Vagina (tissue), 2 donors: ENCODE measurements at regions not wholly inside any gene's neighbourhood (a gene's known extent, or its start where the extent isn't known, plus 50 kb on each side); places are given as distances from the start of the nearest gene placed in this dataset.

Source experiments
- DNase-seq, 2 donors: peaks; one replicate each; pipeline ENCODE4 v3.0.0-alpha.2; 2017; ENCODE audit errors: extremely low spot score in 2 of 2
- H3K27ac ChIP-seq: fragments of 200-600 bp; sonication (generic); one replicate; pipeline ENCODE4 v1.5.1; 2019
- H3K27me3 ChIP-seq: fragments of 200-600 bp; sonication (generic); one replicate; pipeline ENCODE4 v1.5.1; 2019
- H3K36me3 ChIP-seq, 2 donors: fragments of 200-600 bp; sonication (generic); one replicate each; pipeline ENCODE4 v1.5.1; 2017 to 2019
- H3K4me1 ChIP-seq: fragments of 200-600 bp; sonication (generic); one replicate; pipeline ENCODE4 v1.5.1; 2019
- H3K4me3 ChIP-seq, 2 donors: fragments of 200-600 bp; sonication (generic); 1 replicate in 1 of 2; 2 replicates in 1 of 2; pipeline ENCODE4 v1.5.1; 2016 to 2019
- H3K9me3 ChIP-seq: fragments of 200-600 bp; sonication (generic); one replicate; pipeline ENCODE4 v1.5.1; 2019
- POLR2A ChIP-seq, 2 donors: fragments of 450-650 bp; IDR thresholded peaks; one replicate each; pipeline ENCODE4 v1.6.1; 2017; ENCODE audit warnings: antibody characterized with exemption in 2 of 2, mild to moderate bottlenecking in 2 of 2, moderate library complexity in 2 of 2
- POLR2AphosphoS5 ChIP-seq, 2 donors: sonication (generic); formaldehyde crosslinking; IDR thresholded peaks; one replicate each; pipeline ENCODE4 v1.9.0; 2017; ENCODE audit warnings: antibody characterized with exemption in 2 of 2, mild to moderate bottlenecking in 2 of 2, low read depth in 1 of 2; ENCODE audit not compliant: insufficient read depth in 1 of 2
- intact Hi-C: fragments of 100-400 bp; cut with DNase I; formaldehyde crosslinking; loops from one replicate; pipeline ENCODE4 v1.15.1; 2023
- TF ChIP-seq, protein P1 (sequence below), 3 experiments: fragments of 450-650 bp in 2 of 3; fragments of 200-600 bp in 1 of 3; sonication (generic) in 1 of 3; IDR thresholded peaks; one replicate each; pipeline ENCODE4 v1.5.1; 2017 to 2019; ENCODE audit warnings: antibody characterized with exemption in 3 of 3, mild to moderate bottlenecking in 2 of 3, moderate library complexity in 2 of 3

- intact Hi-C loops, result no loop called here
- H3K4me1 ChIP-seq, result no peaks in the 10 kb centered on the region
- no peak overlapping the region for H3K27ac ChIP-seq
- DNase-seq, result no peak
- H3K27me3 ChIP-seq, result no peaks in the 10 kb centered on the region
- H3K4me3 ChIP-seq, result no peak overlapping the region
- H3K36me3 ChIP-seq, result no peaks in the 10 kb centered on the region
- no peaks in the 10 kb centered on the region for H3K9me3 ChIP-seq
- TF ChIP-seq POLR2AphosphoS5 (IDR thresholded peaks at IDR 0.05; ENCODE audit: insufficient read depth in 1 of 2, low read depth in 1 of 2) (no peak), POLR2A (IDR thresholded peaks at IDR 0.05) (no peak)
- TF ChIP-seq, protein P1, sequence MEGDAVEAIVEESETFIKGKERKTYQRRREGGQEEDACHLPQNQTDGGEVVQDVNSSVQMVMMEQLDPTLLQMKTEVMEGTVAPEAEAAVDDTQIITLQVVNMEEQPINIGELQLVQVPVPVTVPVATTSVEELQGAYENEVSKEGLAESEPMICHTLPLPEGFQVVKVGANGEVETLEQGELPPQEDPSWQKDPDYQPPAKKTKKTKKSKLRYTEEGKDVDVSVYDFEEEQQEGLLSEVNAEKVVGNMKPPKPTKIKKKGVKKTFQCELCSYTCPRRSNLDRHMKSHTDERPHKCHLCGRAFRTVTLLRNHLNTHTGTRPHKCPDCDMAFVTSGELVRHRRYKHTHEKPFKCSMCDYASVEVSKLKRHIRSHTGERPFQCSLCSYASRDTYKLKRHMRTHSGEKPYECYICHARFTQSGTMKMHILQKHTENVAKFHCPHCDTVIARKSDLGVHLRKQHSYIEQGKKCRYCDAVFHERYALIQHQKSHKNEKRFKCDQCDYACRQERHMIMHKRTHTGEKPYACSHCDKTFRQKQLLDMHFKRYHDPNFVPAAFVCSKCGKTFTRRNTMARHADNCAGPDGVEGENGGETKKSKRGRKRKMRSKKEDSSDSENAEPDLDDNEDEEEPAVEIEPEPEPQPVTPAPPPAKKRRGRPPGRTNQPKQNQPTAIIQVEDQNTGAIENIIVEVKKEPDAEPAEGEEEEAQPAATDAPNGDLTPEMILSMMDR (IDR thresholded peaks at IDR 0.05), result no peak
Measured at GRCh38 chr5:135669416-135669815, 90.6 kb upstream of the CXCL14 start.

- no peak for DNase-seq
- H3K36me3 ChIP-seq, result no peaks in the 10 kb centered on the region
- no peaks in the 10 kb centered on the region for H3K27me3 ChIP-seq
- no peak overlapping the region for H3K4me3 ChIP-seq
- TF ChIP-seq POLR2A (IDR thresholded peaks at IDR 0.05) (no peak), POLR2AphosphoS5 (IDR thresholded peaks at IDR 0.05; ENCODE audit: insufficient read depth in 1 of 2, low read depth in 1 of 2) (no peak)
- TF ChIP-seq, protein P1 (IDR thresholded peaks at IDR 0.05), result no peak
- no peaks in the 10 kb centered on the region for H3K4me1 ChIP-seq
- no peaks in the 10 kb centered on the region for H3K9me3 ChIP-seq
- no peak overlapping the region for H3K27ac ChIP-seq
- intact Hi-C loops, result no loop called here
Measured at GRCh38 chr5:135667673-135668072, 88.9 kb upstream of the CXCL14 start.

- H3K27ac ChIP-seq, result no peak overlapping the region
- no peak overlapping the region for H3K4me3 ChIP-seq
- intact Hi-C loops, result no loop called here
- no peaks in the 10 kb centered on the region for H3K9me3 ChIP-seq
- H3K4me1 ChIP-seq, result peaks cover 2% of the 10 kb centered on the region
- no peak for DNase-seq
- TF ChIP-seq POLR2AphosphoS5 (IDR thresholded peaks at IDR 0.05; ENCODE audit: insufficient read depth in 1 of 2, low read depth in 1 of 2), result no peak
- TF ChIP-seq, protein P1 (IDR thresholded peaks at IDR 0.05), result no peak
- no peak for TF ChIP-seq POLR2A (IDR thresholded peaks at IDR 0.05)
- no peaks in the 10 kb centered on the region for H3K36me3 ChIP-seq
- no peaks in the 10 kb centered on the region for H3K27me3 ChIP-seq
Measured at GRCh38 chr5:135667204-135667603, 88.4 kb upstream of the CXCL14 start.

DNA sequence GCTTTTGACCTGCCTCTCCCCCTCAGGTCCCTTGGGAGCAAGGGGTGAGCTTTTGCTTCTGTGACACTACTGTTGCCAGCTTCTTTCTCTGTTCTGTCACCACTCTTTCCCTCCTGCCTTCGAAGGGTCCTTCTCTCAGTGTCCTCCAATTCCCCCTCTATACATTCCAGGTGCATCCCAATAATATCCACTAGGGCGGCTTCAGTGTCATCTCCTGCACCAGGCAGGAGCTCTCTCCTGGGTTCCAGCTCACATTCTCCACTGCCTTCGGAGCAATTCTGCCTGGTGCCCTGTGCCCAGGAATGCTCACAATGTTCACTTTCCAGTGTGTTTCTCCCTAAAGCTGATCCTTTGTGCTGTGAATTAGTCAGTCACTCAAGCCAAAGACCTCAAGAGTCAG is 83.9 kb upstream of the CXCL14 start:
- Histone ChIP-seq H3K4me3 (no peak overlapping the region), H3K9me3 (no peaks in the 10 kb centered on the region), H3K27ac (no peak overlapping the region), H3K4me1 (peaks cover 5% of the 10 kb centered on the region), H3K36me3 (no peaks in the 10 kb centered on the region), H3K27me3 (no peaks in the 10 kb centered on the region)
- TF ChIP-seq POLR2A (IDR thresholded peaks at IDR 0.05) (no peak), POLR2AphosphoS5 (IDR thresholded peaks at IDR 0.05; ENCODE audit: insufficient read depth in 1 of 2, low read depth in 1 of 2) (no peak)
- TF ChIP-seq, protein P1 (IDR thresholded peaks at IDR 0.05), result no peak
- intact Hi-C loops, result no loop called here
- DNase-seq, result no peak

DNA sequence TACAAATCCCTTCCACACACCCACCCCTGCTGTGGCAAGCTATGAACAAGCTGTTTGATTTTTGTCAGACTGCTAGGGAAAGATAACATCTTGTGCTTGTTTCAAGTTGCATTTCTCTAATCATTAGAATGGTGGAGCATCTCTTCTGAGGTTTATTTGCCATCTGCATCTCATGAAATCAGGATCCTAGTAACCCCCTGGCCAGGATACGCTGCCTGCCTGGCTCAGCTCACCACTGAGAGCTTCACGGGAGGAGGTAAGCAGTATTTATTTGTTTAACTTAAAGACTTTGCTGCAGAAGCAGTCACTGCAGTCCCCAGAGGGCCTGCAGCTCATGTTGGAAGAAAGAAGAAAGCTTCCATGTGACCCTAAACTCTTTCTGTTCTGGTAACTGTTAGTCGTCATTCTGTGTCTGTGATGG is 83.3 kb upstream of the CXCL14 start:
- H3K9me3 ChIP-seq, result no peaks in the 10 kb centered on the region
- intact Hi-C loops, result no loop called here
- TF ChIP-seq POLR2AphosphoS5 (IDR thresholded peaks at IDR 0.05; ENCODE audit: insufficient read depth in 1 of 2, low read depth in 1 of 2), result no peak
- TF ChIP-seq, protein P1 (IDR thresholded peaks at IDR 0.05), result no peak
- TF ChIP-seq POLR2A (IDR thresholded peaks at IDR 0.05), result no peak
- no peaks in the 10 kb centered on the region for H3K27me3 ChIP-seq
- no peak for DNase-seq
- H3K27ac ChIP-seq, result no peak overlapping the region
- H3K4me3 ChIP-seq, result no peak overlapping the region
- H3K4me1 ChIP-seq, result peaks cover 5% of the 10 kb centered on the region
- no peaks in the 10 kb centered on the region for H3K36me3 ChIP-seq
